A673 (cell line): ENCODE measurements at regions not wholly inside any gene's neighbourhood (a gene's known extent, or its start where the extent isn't known, plus 50 kb on each side); places are given as distances from the start of the nearest gene placed in this dataset.

Source experiments
- EZH2 ChIP-seq: fragments of 200-600 bp; sonication (generic); IDR thresholded peaks from 2 replicates; pipeline ENCODE4 v1.6.1; 2017; ENCODE audit warnings: borderline replicate concordance, low read depth, mild to moderate bottlenecking, mixed read lengths, antibody characterized with exemption, low read length; ENCODE audit not compliant: poor library complexity, severe bottlenecking
- TF ChIP-seq, protein P1 (sequence below): fragments of 300-800, 200-600 bp; sonication (generic); conservative IDR thresholded peaks from 2 replicates; pipeline ENCODE4 v1.5.1; 2017; ENCODE audit warnings: low read depth, mild to moderate bottlenecking, antibody characterized with exemption, low read length, moderate library complexity, mixed read lengths

DNA sequence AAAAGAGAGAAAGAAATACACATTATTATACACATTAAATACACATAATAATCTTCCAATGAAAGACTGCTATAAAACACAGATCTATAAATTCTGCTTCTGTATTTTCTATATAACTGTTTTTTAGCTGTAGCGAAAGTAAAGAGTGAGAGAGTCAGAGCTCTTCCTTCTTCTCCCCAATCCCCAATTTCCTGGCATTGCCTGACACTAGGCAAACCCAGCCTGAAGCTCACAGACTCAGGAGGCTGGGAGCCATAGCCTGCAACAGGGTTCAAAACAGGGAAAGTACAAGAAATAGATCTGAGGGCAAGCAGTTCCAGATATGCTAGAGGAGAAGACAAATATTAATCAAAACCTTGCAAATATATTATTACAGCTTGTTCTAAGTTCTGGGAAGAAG, 201.6 kb downstream of the HNRNPD start:
- no peak for TF ChIP-seq EZH2
- TF ChIP-seq, protein P1, sequence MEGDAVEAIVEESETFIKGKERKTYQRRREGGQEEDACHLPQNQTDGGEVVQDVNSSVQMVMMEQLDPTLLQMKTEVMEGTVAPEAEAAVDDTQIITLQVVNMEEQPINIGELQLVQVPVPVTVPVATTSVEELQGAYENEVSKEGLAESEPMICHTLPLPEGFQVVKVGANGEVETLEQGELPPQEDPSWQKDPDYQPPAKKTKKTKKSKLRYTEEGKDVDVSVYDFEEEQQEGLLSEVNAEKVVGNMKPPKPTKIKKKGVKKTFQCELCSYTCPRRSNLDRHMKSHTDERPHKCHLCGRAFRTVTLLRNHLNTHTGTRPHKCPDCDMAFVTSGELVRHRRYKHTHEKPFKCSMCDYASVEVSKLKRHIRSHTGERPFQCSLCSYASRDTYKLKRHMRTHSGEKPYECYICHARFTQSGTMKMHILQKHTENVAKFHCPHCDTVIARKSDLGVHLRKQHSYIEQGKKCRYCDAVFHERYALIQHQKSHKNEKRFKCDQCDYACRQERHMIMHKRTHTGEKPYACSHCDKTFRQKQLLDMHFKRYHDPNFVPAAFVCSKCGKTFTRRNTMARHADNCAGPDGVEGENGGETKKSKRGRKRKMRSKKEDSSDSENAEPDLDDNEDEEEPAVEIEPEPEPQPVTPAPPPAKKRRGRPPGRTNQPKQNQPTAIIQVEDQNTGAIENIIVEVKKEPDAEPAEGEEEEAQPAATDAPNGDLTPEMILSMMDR: no peak
